ELF-1 (cell line): ENCODE measurements at regions not wholly inside any gene's neighbourhood (a gene's known extent, or its start where the extent isn't known, plus 50 kb on each side); places are given as distances from the start of the nearest gene placed in this dataset.

Experiments used
- DNase-seq: peaks from one replicate; pipeline ENCODE4 v3.0.0-alpha.2; 2016; ENCODE audit warnings: low read depth, low spot score

- DNase-seq, result no peak
Observed at GRCh38 chr9:29796291-29796952, 2223.1 kb upstream of the C9orf72 start.

DNA sequence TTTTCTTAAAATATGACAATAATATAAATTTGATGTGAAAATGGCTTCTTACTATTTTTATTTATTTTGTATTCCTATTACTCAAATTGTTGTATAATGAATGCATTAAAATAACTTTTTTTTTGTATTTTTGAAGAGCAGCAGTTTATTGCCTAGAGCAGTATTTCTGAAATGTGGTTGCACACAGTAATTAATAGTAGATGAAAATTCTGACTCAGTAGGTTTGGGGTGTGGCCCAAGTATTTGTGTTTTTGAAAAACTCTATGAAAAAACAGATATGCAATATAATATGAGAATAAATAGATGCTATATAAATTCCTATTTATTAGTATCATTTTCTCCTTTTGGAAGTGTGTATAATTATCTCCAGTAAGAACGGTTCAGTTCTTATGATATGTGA, 2225.3 kb upstream of the C9orf72 start:
- no peak for DNase-seq

DNA sequence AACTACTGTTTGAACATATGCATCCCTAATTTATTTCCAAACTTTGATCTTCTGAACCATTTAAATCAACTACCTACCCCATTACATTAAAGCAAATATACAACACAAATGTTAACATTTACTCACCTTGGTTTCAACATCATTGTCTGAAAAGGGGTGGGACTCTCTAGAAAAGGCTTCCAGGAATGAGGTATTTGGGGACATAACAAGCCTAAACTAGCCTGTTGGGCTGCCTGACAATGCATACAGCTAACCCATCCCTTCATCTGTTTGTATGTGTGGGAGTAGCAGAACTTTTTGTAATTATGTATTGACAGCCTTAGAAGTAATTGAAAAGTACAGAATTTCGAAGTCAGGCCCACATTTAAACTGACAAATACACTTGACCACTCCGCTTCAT, 2225.9 kb upstream of the C9orf72 start:
- DNase-seq, result no peak

GRCh38 chr9:29800821-29801220, 2227.5 kb upstream of the C9orf72 start:
- no peak for DNase-seq

- no peak for DNase-seq
Observed at GRCh38 chr9:29802454-29802853, 2229.2 kb upstream of the C9orf72 start.

GRCh38 chr9:29806937-29807618, 2233.8 kb upstream of the C9orf72 start:
- DNase-seq, result no peak

DNA sequence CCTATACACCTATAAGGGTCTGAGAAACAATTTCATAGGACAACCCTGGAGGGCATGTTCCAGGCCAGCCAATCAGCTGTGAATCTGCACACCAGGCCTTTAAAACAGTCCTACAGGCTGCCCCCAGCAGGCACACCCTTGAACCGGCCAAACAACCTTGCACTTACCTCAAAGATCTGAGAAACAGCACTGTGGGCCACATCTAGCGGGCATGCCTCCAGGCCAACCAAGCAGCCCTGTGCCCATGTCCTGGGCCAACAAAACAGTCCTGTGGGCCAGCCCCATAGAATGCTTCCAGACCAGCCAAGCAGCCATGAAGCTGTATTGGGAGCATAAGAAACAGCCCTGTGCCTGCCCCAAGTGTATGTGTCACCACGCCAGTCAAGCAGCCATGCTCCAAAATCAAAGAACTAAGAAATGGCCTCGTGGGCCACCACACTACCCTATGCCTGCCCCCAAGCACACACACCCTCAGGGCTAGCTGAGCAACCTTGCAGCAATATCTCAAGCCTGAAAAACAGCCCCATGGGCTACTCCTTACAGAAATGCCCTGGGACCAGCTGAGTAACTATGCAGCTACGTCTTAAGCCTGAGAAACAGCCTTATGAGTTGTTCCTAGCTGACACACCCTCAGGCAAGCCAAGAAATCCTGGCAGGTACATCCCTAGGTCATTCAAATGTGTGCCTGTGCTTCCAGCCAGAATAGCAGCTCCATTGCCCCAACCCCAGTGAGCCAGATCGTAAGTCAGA, 2243.8 kb upstream of the C9orf72 start:
- DNase-seq, result no peak

GRCh38 chr9:29822458-29822857, 2249.2 kb upstream of the C9orf72 start:
- DNase-seq, result no peak

GRCh38 chr9:29826421-29826820, 2253.1 kb upstream of the C9orf72 start:
- no peak for DNase-seq

- DNase-seq, result peak; percentile 31
Observed at GRCh38 chr9:29830821-29831220, 2257.5 kb upstream of the C9orf72 start.

DNA sequence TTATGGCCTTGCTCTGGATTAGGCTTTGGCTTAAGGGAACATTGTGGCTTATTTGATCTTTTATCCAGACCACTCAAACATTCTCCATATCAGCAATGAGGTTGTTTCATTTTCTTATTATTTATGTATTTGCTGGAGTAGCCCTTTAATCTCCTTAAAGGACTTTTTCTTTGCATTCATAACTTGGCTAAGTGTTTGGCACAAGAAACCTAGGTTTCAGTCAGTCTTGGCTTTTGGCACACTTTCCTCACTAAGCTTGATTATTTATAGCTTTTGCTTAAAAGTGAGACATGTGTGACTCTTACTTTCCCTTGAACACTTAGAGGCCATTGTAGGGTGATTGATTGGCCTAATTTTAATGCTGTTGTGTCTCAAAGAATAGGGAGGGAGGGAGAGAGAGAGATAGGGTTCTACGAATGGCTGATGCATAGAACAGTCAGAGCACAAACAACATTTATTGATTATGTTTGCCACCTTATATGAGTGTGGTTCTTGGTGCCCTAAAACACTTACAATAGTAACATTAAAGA, 2265.3 kb upstream of the C9orf72 start:
- no peak for DNase-seq

DNA sequence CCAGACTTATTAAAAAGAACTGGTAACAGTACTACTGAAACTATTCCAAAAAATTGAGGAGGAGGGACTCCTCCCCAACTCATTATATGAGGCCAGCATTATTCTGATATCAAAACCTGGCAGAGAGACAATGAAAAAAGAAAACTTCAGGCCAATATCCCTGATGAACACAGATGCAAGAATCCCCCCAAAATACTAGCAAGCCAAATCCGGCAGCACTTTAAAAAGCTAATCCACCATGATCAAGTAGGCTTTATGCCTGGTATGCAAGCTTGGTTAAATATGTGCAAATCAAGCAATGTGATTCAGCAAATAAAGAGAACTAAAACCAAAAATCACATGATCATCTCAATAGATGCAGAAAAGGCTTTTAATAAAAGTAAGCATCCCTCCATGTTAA, 2271.0 kb upstream of the C9orf72 start:
- DNase-seq, result no peak

DNA sequence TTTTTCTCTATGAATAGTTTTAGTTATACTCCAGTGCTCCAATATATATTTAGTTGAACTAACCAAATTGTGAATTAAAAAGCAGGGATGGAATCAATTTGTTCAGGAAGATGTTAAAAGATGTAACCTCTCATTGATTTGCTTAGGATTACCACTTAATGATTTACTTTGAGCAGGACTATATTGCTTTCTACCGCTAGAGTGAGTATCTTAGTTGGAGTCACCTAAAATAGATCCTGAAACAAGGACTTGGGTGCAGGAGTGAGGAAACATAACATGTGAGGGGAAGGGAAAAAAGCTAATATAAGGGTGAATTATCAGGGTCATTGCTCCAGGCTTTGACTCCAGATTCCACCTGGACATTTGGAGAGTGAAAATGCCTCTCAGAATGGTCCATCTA, 2277.4 kb upstream of the C9orf72 start:
- DNase-seq, result no peak

DNA sequence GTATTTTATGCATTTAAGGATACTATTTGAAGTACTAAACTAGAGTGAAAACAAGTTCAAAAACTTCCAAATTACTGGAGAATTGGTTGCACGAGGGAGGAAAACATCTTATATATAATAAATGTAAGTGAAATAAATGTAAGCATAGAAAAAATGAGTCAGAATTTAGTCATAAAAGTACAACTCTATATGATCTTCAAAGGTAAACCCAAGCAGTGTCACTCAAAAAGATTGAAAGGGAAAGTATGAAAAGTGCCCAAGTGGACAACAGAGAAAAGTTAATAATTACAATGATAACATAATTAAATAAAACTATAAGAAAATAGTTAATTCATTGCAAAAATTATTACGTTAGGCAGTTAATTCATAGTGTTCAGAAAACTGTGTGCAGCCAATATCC, 2288.5 kb upstream of the C9orf72 start:
- DNase-seq, result no peak

DNA sequence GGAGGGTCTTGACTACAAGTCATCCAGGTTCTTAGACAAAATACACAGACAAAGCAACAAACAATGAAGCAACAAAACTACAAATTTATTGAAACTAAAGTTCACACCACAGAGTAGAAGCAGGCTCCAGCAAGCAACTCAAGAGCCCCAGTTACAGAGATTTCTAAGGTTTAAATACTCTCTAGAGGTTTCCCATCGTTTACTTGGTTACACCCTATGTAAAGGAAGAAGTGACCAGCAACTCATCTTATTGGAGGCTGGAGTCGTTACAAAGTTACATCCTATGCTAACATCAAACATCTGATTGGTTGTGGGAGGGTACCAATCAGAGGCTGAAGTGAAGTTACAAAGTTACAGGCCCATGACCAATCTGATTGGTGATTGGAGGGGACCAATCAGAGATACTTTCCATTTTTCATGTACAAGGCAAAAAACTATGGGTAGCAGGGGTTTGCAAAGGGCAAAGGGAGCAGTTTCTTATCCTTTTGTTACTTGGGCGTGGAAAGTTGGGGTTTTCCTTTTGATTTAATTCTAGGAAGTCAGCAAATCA, 2292.6 kb upstream of the C9orf72 start:
- DNase-seq, result no peak

- DNase-seq, result no peak
Observed at GRCh38 chr9:29866556-29866955, 2293.3 kb upstream of the C9orf72 start.

DNA sequence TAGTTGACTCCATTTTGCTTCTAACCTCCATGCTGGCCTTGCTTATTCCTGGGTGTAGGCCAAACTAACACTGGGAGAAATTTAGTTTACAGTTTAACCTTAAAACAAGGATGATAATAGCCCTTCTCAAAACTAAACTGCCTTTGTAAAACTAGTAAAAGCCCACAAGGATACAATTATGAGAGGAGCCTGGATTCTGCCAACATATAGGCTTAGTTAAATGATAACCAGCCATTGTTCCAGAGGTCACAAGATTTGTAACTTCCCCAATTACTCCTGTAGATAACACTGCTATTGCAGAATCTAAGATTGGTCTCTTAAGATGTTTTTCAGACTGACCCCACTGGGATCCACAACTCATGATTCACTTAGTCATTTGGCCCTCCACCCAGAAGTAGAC, 2300.3 kb upstream of the C9orf72 start:
- DNase-seq, result no peak

- no peak for DNase-seq
Observed at GRCh38 chr9:29875547-29875946, 2302.3 kb upstream of the C9orf72 start.

DNA sequence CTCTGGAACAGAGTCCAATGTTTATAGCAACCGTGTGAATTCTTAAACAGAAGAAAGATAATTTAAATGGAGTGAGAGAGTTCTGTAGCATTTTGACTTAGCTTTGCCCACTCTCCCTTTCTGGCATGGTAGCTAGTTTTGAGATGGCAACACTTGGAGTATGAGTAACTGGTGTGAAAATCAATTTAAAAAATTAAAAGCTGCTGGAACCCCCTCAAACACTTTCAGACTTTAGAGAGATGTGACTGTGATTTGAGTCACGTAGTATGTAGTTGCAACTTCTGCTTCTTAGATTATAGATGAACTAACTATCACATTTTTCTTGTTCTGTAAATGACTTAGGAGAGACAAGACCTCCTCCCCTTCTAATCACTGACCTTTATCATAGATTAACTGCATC, 2309.5 kb upstream of the C9orf72 start:
- no peak for DNase-seq

DNA sequence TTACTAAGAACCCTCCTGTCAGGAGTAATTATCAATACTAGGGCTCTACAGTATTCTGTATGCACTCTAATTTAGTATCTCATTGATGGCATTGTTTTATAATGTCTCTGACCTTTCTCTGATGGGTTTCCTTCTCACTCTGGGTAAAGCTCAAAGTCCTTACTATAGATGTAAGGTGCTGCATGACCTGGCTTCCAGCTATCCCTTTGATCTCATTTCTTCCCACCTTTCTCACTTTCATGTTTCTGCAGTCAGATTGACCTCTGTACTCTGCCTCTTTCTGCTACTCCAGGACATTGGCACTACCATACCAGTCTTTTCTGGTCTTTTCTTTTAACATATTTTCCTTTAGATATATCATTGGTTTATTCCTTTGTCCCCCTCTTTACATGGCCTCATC, 2332.8 kb upstream of the C9orf72 start:
- DNase-seq, result no peak

GRCh38 chr9:29928072-29928471, 2354.8 kb upstream of the C9orf72 start:
- no peak for DNase-seq

- DNase-seq, result no peak
Observed at GRCh38 chr9:29939559-29939958, 2366.3 kb upstream of the C9orf72 start.
